ENCODE measurements at regions not wholly inside any gene's neighbourhood (a gene's known extent, or its start where the extent isn't known, plus 50 kb on each side); places are given as distances from the start of the nearest gene placed in this dataset.

DNA sequence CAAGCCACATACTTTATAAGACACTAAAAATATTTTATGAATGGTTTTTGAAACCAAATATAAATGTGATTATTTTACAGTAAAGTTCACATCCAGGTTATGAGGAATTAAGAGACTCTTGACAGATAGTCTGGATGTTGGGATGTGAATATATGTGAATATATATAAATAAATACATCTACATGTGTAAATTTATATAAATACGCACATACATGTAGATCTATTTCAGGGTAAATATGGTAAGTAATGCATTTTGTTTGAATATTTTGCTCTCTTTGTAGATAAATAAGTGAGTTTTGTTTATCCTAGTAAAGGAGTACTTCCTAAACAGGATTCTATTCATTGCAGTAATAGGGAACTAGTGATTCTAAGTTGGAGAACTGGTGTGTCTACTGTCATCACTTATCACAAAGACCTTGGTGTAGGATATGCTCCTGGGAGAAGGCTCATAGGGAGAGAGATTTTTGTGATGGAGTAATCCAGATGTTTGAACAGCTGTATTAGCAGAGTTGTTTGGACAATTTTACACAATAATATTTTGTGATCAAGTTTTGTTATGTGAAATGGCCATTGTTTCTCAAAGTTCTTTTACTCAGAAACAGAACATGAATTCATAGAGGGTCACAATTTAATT lies 60.2 kb upstream of the NT5C1B start:
- TF ChIP-seq, protein P1, sequence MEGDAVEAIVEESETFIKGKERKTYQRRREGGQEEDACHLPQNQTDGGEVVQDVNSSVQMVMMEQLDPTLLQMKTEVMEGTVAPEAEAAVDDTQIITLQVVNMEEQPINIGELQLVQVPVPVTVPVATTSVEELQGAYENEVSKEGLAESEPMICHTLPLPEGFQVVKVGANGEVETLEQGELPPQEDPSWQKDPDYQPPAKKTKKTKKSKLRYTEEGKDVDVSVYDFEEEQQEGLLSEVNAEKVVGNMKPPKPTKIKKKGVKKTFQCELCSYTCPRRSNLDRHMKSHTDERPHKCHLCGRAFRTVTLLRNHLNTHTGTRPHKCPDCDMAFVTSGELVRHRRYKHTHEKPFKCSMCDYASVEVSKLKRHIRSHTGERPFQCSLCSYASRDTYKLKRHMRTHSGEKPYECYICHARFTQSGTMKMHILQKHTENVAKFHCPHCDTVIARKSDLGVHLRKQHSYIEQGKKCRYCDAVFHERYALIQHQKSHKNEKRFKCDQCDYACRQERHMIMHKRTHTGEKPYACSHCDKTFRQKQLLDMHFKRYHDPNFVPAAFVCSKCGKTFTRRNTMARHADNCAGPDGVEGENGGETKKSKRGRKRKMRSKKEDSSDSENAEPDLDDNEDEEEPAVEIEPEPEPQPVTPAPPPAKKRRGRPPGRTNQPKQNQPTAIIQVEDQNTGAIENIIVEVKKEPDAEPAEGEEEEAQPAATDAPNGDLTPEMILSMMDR (IDR thresholded peaks at IDR 0.05; ENCODE audit: low read length, missing control alignments), result no peak
- DNase-seq (ENCODE audit: low read depth), result no peak
- H3K4me3 ChIP-seq (replicated peaks; ENCODE audit: low read depth, low read length), result no peak overlapping the region

DNA sequence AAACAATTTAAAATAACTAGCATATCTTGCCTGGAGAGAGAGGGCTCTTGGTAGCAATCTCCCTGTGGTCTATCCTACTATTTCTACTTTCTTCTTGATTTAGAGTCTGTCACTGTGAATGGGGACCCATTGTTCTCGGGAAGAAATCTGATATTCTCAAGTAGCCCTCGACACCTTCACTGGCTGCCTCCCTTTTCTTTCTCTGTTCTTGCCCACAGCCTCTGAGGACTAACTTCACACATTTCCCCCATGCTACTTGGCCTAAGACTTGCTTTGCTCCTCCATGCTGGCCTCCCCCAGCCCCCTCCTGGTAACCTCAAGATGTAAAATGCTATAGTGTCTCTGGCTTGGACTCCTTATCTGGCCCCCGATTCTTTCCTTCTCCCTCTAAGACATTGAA lies 58.8 kb upstream of the NT5C1B start:
- TF ChIP-seq, protein P1 (IDR thresholded peaks at IDR 0.05; ENCODE audit: low read length, missing control alignments), result no peak
- DNase-seq (ENCODE audit: low read depth), result no peak
- no peak overlapping the region for H3K4me3 ChIP-seq (replicated peaks; ENCODE audit: low read depth, low read length)

DNA sequence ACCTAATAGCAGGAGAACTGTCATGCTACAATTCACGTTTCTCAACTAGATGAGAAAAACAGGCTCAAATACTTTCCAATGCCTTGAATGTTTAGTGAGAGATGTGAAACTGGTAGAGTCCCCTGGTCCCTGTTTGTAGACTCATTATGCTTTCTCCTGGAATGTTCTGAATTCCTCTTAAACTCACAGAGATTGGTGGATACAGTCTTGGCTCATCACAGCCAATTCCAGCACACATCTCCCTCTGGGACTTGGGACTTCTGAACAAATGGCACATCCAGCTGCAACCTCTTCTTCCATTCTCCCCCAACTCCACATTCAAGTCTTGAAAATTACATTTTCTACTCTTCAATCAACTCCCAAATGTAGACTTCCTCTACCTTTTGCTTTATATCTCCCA lies 58.4 kb upstream of the NT5C1B start:
- TF ChIP-seq, protein P1 (IDR thresholded peaks at IDR 0.05; ENCODE audit: low read length, missing control alignments), result no peak
- H3K4me3 ChIP-seq (replicated peaks; ENCODE audit: low read depth, low read length), result no peak overlapping the region
- no peak for DNase-seq (ENCODE audit: low read depth)

DNA sequence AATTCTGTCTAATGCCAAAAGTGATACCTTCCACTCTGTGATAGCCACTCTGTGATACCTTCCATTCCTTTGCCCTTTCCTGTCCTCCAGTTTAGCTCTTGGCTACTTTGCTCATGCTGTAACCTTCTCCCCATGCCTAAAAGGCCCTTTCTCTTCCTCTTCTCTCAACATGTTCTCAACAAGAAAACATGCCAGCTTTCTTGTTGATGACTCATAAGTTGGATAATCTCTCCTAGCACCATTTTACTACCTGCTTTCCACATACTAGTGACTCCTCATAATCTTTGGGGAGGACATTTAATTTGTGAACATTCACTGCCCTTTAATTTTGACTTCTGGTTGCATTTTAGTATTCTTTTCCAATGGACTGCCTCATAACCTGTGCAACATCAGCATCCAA lies 55.9 kb upstream of the NT5C1B start:
- TF ChIP-seq, protein P1 (IDR thresholded peaks at IDR 0.05; ENCODE audit: low read length, missing control alignments), result no peak
- DNase-seq (ENCODE audit: low read depth), result no peak
- H3K4me3 ChIP-seq (replicated peaks; ENCODE audit: low read depth, low read length), result no peak overlapping the region

DNA sequence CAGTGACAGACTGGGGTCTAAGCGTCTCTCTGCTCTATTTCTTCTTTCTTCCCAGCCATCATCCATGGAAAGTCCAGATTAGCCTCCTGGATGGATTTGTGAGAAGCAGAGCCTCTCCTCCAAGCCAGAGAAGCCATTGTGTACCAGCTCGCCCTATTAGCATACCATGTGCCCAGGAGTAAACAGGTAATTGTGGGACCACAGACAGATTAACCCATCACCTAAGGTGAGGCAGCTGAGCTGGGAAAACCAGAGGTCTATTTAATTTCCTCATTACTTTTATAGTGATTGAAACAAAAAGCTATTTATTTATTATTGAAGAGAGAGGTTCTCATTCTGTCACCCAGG lies 54.7 kb upstream of the NT5C1B start:
- no peak for DNase-seq (ENCODE audit: low read depth)
- TF ChIP-seq, protein P1 (IDR thresholded peaks at IDR 0.05; ENCODE audit: low read length, missing control alignments), result no peak

DNA sequence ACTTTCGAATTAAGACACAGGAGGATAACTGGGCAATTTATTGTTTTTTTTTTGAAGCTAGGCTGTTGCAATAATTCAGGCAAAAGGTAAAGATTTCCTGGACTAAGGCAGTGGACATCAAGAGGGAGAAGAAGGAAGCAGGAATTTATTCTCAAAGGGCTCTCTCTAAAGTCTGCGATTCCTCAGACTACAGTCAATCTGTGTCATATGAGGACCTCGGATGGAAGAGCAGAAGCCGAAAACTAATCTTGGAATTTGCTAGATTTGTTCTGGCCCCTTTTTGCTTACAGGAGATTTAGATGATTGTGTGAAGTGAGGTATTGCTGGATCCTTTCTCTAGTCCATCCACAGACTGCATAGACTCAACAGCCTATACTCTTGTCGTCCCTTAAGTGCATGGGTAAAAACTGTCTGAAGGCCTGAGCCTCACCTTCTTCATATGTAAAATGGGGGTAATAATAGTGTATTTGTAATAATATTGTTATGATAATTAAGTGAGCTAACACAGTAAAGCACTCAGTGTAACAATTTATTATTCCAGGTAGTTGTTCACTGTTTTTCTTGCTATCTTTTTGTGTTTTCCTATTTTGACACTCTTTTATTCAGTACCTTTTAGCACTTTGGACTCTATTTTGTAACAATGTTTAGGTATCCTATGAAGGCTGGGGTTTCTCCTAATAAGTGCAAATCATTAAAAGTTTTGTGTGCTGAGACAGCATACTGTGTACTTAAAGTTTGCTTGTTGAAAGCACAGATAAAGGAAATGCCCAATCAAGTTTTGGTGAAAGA lies 54.2 kb upstream of the NT5C1B start:
- no peak for DNase-seq (ENCODE audit: low read depth)
- TF ChIP-seq, protein P1 (IDR thresholded peaks at IDR 0.05; ENCODE audit: low read length, missing control alignments), result no peak
- no peak overlapping the region for H3K4me3 ChIP-seq (replicated peaks; ENCODE audit: low read depth, low read length)

More for the DNA sequence above, 54.7 kb upstream of the NT5C1B start:
- no peak overlapping the region for H3K4me3 ChIP-seq (replicated peaks; ENCODE audit: low read depth, low read length)

All from fibroblast of pulmonary artery (primary cell).